ENCODE measurements at regions not wholly inside any gene's neighbourhood (a gene's known extent, or its start where the extent isn't known, plus 50 kb on each side); places are given as distances from the start of the nearest gene placed in this dataset.
A peak's percentile ranks its signal among the peaks of the same experiment; 100 is the strongest.

DNA sequence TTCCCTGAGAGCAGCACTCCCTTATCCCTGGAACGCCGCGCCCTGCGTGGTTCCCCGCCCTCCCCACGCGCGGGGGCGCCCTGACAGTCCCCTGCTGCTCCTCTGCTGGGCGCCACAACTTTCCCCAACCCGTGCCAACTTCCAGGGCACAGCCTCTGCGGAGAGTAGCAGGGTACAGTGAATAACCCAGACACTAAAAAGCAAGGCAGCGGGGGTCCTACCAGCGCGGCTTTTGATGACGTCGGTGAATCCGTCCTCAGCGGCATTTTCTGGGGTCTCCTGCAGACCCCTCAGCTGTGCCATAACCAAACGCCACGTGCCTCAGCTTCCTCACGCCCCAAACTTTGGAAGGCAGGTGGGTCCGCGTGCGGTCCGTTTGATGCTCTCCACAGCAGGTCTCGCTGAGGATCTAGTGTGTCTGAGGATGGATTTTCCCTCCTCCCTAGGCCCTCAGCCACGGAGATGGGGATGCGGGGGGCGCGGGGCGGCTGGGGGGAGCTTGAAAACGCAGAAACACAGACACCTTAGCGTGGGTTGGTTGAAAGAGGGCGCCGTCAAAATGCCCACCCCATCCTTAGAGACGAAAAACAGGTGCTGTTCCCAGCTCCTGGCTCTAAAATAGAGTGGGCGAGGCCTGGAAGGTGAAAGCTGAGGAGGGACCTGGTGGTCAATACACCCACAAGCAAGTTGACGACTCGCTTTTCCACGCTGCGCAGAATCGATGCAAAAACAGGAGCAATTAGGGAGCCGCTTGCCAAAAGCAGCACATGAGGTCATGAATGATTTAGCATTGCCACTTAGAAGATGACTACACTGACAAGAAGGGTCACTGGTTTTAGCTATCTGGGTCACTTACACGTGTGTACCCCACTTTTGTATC is 405.6 kb downstream of the FAM47A start:
- no peak for TF ChIP-seq CTCF (conservative IDR thresholded peaks at IDR 0.05)
- no peak for DNase-seq (ENCODE audit: extremely low spot score, unreplicated experiment)

GRCh38 chrX:33725535-33726210 is 406.4 kb downstream of the FAM47A start:
- H3K36me3 Mint-ChIP-seq = no peaks in the 10 kb centered on the region
- peak overlapping the region; percentile 93 for H3K4me3 Mint-ChIP-seq
- no peak for TF ChIP-seq CTCF (conservative IDR thresholded peaks at IDR 0.05)
- H3K27me3 Mint-ChIP-seq = peaks cover 15% of the 10 kb centered on the region
- peaks cover 8% of the 10 kb centered on the region for H3K4me1 Mint-ChIP-seq (ENCODE audit: unreplicated experiment)
- DNase-seq (ENCODE audit: extremely low spot score, unreplicated experiment) = no peak
- H3K27ac Mint-ChIP-seq = peak overlapping the region; percentile 71
- no peaks in the 10 kb centered on the region for H3K9me3 Mint-ChIP-seq

More for the DNA sequence above, 405.6 kb downstream of the FAM47A start:
- peaks cover 15% of the 10 kb centered on the region for H3K27me3 Mint-ChIP-seq
- H3K36me3 Mint-ChIP-seq = no peaks in the 10 kb centered on the region
- peak overlapping the region; percentile 93 for H3K4me3 Mint-ChIP-seq
- H3K4me1 Mint-ChIP-seq (ENCODE audit: unreplicated experiment) = peaks cover 8% of the 10 kb centered on the region
- H3K27ac Mint-ChIP-seq = peak overlapping the region; percentile 71
- H3K9me3 Mint-ChIP-seq = no peaks in the 10 kb centered on the region

DNA sequence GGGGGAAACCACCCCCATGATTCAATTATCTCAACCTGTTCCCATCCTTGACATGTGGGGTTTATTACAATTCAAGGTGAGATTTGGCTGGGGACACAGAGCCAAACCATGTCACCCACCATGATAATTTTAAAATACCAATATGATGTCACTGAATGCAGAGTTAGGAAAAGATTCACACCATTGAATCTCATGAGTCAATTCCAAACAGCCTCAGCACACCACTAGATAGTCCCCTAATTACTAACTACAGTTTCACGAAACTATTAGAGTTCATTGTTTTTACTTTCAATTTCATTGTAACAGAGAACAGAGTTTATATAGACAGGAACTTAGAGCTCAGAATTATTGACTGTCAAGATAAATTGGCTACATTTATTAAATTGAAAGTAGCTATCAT is 410.2 kb downstream of the FAM47A start:
- TF ChIP-seq CTCF (conservative IDR thresholded peaks at IDR 0.05) = no peak
- Mint-ChIP-seq H3K9me3 (no peaks in the 10 kb centered on the region), H3K4me1 (ENCODE audit: unreplicated experiment) (peaks cover 8% of the 10 kb centered on the region), H3K27me3 (peaks cover 8% of the 10 kb centered on the region), H3K27ac (no peak overlapping the region), H3K36me3 (no peaks in the 10 kb centered on the region), H3K4me3 (no peak overlapping the region)
- DNase-seq (ENCODE audit: extremely low spot score, unreplicated experiment) = no peak

GRCh38 chrX:33686105-33686504 is 446.0 kb downstream of the FAM47A start:
- Mint-ChIP-seq H3K27ac (no peak overlapping the region), H3K4me1 (ENCODE audit: unreplicated experiment) (no peaks in the 10 kb centered on the region)
- no peak for TF ChIP-seq CTCF (conservative IDR thresholded peaks at IDR 0.05)

More at GRCh38 chrX:33686105-33686504, 446.0 kb downstream of the FAM47A start:
- Mint-ChIP-seq H3K4me3 (no peak overlapping the region), H3K27me3 (no peaks in the 10 kb centered on the region), H3K36me3 (no peaks in the 10 kb centered on the region), H3K9me3 (peaks cover 4% of the 10 kb centered on the region)
- DNase-seq (ENCODE audit: extremely low spot score, unreplicated experiment) = no peak

Data from type B pancreatic cell (in vitro differentiated cells).